ENCODE measurements at regions not wholly inside any gene's neighbourhood (a gene's known extent, or its start where the extent isn't known, plus 50 kb on each side); places are given as distances from the start of the nearest gene placed in this dataset.

- ChIA-PET CTCF (no interaction called here), POLR2A (no interaction called here)
- TF ChIP-seq PBX3 (IDR thresholded peaks at IDR 0.05) (no peak), POLR2AphosphoS5 (IDR thresholded peaks at IDR 0.05; ENCODE audit: low read depth, low read length) (no peak), NRF1 (IDR thresholded peaks at IDR 0.05; ENCODE audit: low read depth, low read length) (no peak), ZBTB33 (IDR thresholded peaks at IDR 0.05; ENCODE audit: borderline replicate concordance, low read depth) (no peak), TAF1 (IDR thresholded peaks at IDR 0.05; ENCODE audit: borderline replicate concordance, low read depth, low read length) (no peak), MAX (IDR thresholded peaks at IDR 0.05; ENCODE audit: low read depth) (no peak), IRF3 (IDR thresholded peaks at IDR 0.05; ENCODE audit: low read depth, low read length) (no peak), GATA2 (CRISPR knock-in tag; IDR thresholded peaks at IDR 0.05) (no peak)
- Histone ChIP-seq H3K4me2 (no peak overlapping the region), H2AFZ (ENCODE audit: low read depth) (no peak overlapping the region), H3K9me2 (no peaks in the 10 kb centered on the region), H3K4me1 (ENCODE audit: control insufficient read depth in 1 of 2, insufficient read depth in 2 of 2, low read depth in 1 of 2, low read length in 1 of 2) (no peaks in the 10 kb centered on the region), H3F3A (replicated peaks; ENCODE audit: insufficient read depth) (no peaks in the 10 kb centered on the region), H4K20me1 (ENCODE audit: insufficient read depth) (no peaks in the 10 kb centered on the region), H3K27ac (ENCODE audit: low read depth in 2 of 2, low read length in 1 of 2) (no peak overlapping the region), H3K9ac (no peak overlapping the region), H3K79me2 (ENCODE audit: insufficient read depth) (no peaks in the 10 kb centered on the region), H3K27me3 (ENCODE audit: insufficient read depth) (no peaks in the 10 kb centered on the region), H3K36me3 (replicated peaks in 1 of 2; ENCODE audit: control insufficient read depth in 1 of 2, insufficient read depth in 2 of 2, low read length in 1 of 2) (no peaks in the 10 kb centered on the region), H3K9me3 (no peaks in the 10 kb centered on the region), H3K4me3 (ENCODE audit: low read depth in 2 of 2, low read length in 1 of 2) (no peak overlapping the region)
- 65% methylated on average over 4 of the region's 4 CpGs for WGBS (ENCODE audit: low lambda C conversion rate)
- DNase-seq = no peak
Measured at GRCh38 chr3:70899816-70900215, 587.4 kb upstream of the MDFIC2 start.

- CTCF ChIA-PET = interaction anchor here (1.1 to 1.4 kb wide), 2 partner anchors 15 to 17 kb away, joined by 3 read pairs; no protein-coding TSS in a partner anchor
- 95% methylated on average over 3 of the region's 3 CpGs for WGBS (ENCODE audit: low lambda C conversion rate)
- TF ChIP-seq FOXJ3 (CRISPR knock-in tag; IDR thresholded peaks at IDR 0.05) (no peak), FOXM1 (IDR thresholded peaks at IDR 0.05; ENCODE audit: low read depth) (no peak), EP300 (IDR thresholded peaks at IDR 0.05; ENCODE audit: borderline replicate concordance in 1 of 2, low read depth in 1 of 2, low read length in 1 of 2) (no peak), TCF12 (IDR thresholded peaks at IDR 0.05) (no peak), FOSL2 (IDR thresholded peaks at IDR 0.05; ENCODE audit: borderline replicate concordance, low read depth) (no peak), USF1 (IDR thresholded peaks at IDR 0.05; ENCODE audit: borderline replicate concordance, low read depth) (no peak), TEAD4 (IDR thresholded peaks at IDR 0.05; ENCODE audit: borderline replicate concordance, insufficient read depth) (no peak), GATA2 (CRISPR knock-in tag; IDR thresholded peaks at IDR 0.05) (no peak), NRF1 (IDR thresholded peaks at IDR 0.05; ENCODE audit: low read depth, low read length) (no peak), ZBTB33 (IDR thresholded peaks at IDR 0.05; ENCODE audit: borderline replicate concordance, low read depth) (no peak), POLR2AphosphoS5 (IDR thresholded peaks at IDR 0.05; ENCODE audit: low read depth, low read length) (no peak), CHD2 (IDR thresholded peaks at IDR 0.05; ENCODE audit: low read length, partially characterized antibody) (no peak), MEF2A (IDR thresholded peaks at IDR 0.05; ENCODE audit: borderline replicate concordance, low read depth) (no peak)
Measured at GRCh38 chr3:70890020-70890394, 577.6 kb upstream of the MDFIC2 start.

More at GRCh38 chr3:70890020-70890394, 577.6 kb upstream of the MDFIC2 start:
- POLR2A ChIA-PET = no interaction called here
- Histone ChIP-seq H3K4me1 (ENCODE audit: control insufficient read depth in 1 of 2, insufficient read depth in 2 of 2, low read depth in 1 of 2, low read length in 1 of 2) (no peaks in the 10 kb centered on the region; a peak in 2 of 4 replicates), H3K79me2 (ENCODE audit: insufficient read depth) (no peaks in the 10 kb centered on the region), H3K27me3 (ENCODE audit: insufficient read depth) (no peaks in the 10 kb centered on the region), H3K9ac (no peak overlapping the region), H4K20me1 (ENCODE audit: insufficient read depth) (no peaks in the 10 kb centered on the region), H3K36me3 (replicated peaks in 1 of 2; ENCODE audit: control insufficient read depth in 1 of 2, insufficient read depth in 2 of 2, low read length in 1 of 2) (no peaks in the 10 kb centered on the region), H3F3A (replicated peaks; ENCODE audit: insufficient read depth) (no peaks in the 10 kb centered on the region), H3K27ac (ENCODE audit: low read depth in 2 of 2, low read length in 1 of 2) (no peak overlapping the region), H3K9me2 (no peaks in the 10 kb centered on the region), H3K9me3 (no peaks in the 10 kb centered on the region), H2AFZ (ENCODE audit: low read depth) (no peak overlapping the region), H3K4me2 (no peak overlapping the region), H3K4me3 (ENCODE audit: low read depth in 2 of 2, low read length in 1 of 2) (no peak overlapping the region)
- DNase-seq = no peak
